T-helper 1 cell treated with Interleukin-12 subunit alpha and Interleukin-12 subunit beta and Interleukin-4 antibody, amounts not matched to agents 30 ng/mL and 1 ng/mL, for 36 hours (primary cell): ENCODE measurements at regions not wholly inside any gene's neighbourhood (a gene's known extent, or its start where the extent isn't known, plus 50 kb on each side); places are given as distances from the start of the nearest gene placed in this dataset.
"Not testable (repeated sequence)": the region's sequence is repeated elsewhere in the genome, so short reads cannot be mapped to it uniquely, and the experiment has no call there.

Experiments used
- intact Hi-C: fragments of 100-400 bp; cut with micrococcal nuclease; formaldehyde crosslinking; loops from one replicate; pipeline ENCODE4 v1.15.1; 2024

GRCh38 chr16:59590845-59591244 is 856.7 kb upstream of the GOT2 start:
- intact Hi-C loops = no loop called here

- intact Hi-C loops = no loop called here
These were observed 852.2 kb upstream of the GOT2 start for GRCh38 chr16:59586331-59586730.

GRCh38 chr16:59574296-59574695 is 840.2 kb upstream of the GOT2 start:
- intact Hi-C loops = no loop called here

GRCh38 chr16:59573528-59574271 is 839.6 kb upstream of the GOT2 start:
- intact Hi-C loops = no loop called here

GRCh38 chr16:59567496-59567895 is 833.4 kb upstream of the GOT2 start:
- intact Hi-C loops = no loop called here

GRCh38 chr16:59566446-59566845 is 832.3 kb upstream of the GOT2 start:
- intact Hi-C loops = no loop called here

- intact Hi-C loops = no loop called here
These were observed 824.6 kb upstream of the GOT2 start for GRCh38 chr16:59558679-59559078.

GRCh38 chr16:59552164-59552563 is 818.0 kb upstream of the GOT2 start:
- intact Hi-C loops = no loop called here

- intact Hi-C loops = no loop called here
These were observed 811.6 kb upstream of the GOT2 start for GRCh38 chr16:59545721-59546120.

GRCh38 chr16:59543641-59544040 is 809.5 kb upstream of the GOT2 start:
- intact Hi-C loops = no loop called here

- intact Hi-C loops = no loop called here
These were observed 806.5 kb upstream of the GOT2 start for GRCh38 chr16:59540621-59541020.

GRCh38 chr16:59535298-59535697 is 801.2 kb upstream of the GOT2 start:
- intact Hi-C loops = no loop called here

GRCh38 chr16:59527206-59527997 is 793.3 kb upstream of the GOT2 start:
- intact Hi-C loops = no loop called here

GRCh38 chr16:59522826-59523225 is 788.7 kb upstream of the GOT2 start:
- intact Hi-C loops = no loop called here

GRCh38 chr16:59518721-59519120 is 784.6 kb upstream of the GOT2 start:
- intact Hi-C loops = not testable (repeated sequence)

- intact Hi-C loops = no loop called here
These were observed 780.5 kb upstream of the GOT2 start for GRCh38 chr16:59514651-59515050.

- intact Hi-C loops = no loop called here
These were observed 775.9 kb upstream of the GOT2 start for GRCh38 chr16:59510008-59510424.

- intact Hi-C loops = no loop called here
These were observed 766.5 kb upstream of the GOT2 start for GRCh38 chr16:59500601-59501000.

GRCh38 chr16:59487067-59487466 is 753.0 kb upstream of the GOT2 start:
- intact Hi-C loops = no loop called here

- intact Hi-C loops = no loop called here
These were observed 750.9 kb upstream of the GOT2 start for GRCh38 chr16:59484833-59485516.

GRCh38 chr16:59478838-59479237 is 744.7 kb upstream of the GOT2 start:
- intact Hi-C loops = no loop called here

- intact Hi-C loops = no loop called here
These were observed 736.4 kb upstream of the GOT2 start for GRCh38 chr16:59470556-59470955.
